ENCODE measurements at regions not wholly inside any gene's neighbourhood (a gene's known extent, or its start where the extent isn't known, plus 50 kb on each side); places are given as distances from the start of the nearest gene placed in this dataset.
"Not testable (repeated sequence)": the region's sequence is repeated elsewhere in the genome, so short reads cannot be mapped to it uniquely, and the experiment has no call there.

DNA sequence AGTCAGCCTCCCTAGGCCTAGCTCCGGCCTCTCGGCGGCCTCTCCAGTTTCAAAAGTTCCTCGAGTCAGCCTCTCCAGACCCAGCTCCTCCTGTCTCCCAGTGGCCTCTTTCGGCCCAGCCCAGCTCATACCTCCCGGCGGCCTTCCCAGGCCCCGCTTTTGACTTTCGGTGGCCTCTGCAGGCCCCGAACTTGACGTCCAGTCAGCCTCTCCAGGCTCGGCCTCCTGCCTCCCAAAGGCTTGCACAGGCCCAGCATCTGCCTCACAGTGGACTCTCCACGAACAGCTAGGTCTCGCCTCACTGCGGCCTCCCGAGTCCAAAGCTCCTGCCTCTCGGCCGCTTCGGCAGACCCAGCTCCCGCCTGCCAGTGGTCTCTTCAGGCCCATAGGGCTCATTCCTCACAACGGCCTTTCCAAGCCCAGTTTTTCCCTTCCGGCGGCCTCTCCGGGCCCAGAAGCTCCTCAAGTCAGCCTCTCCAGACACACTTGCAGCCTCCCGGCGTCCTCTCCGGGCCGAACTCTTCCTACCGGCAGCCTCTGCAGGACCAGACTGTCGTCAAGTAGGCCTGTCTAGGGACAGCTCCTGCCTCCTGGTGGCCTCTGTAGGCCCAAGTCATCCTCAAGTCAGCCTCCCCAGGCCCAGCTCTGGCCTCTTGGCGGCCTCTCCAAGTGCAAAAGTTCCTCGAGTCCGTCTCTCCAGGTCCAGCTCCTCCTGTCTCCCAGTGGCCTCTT is 249.9 kb upstream of the ZNF722 start:
- POLR2A ChIA-PET; H3K27me3 ChIP-seq (replicated peaks in 2 of 5; ENCODE audit: control insufficient read depth in 4 of 5, insufficient read depth in 5 of 5, low read length in 4 of 5); CTCF ChIA-PET; H3K27ac ChIP-seq (ENCODE audit: insufficient read depth in 1 of 2, low read depth in 1 of 2, low read length in 2 of 2, poor library complexity in 1 of 2, severe bottlenecking in 2 of 2); H3K4me3 ChIP-seq (ENCODE audit: control insufficient read depth in 1 of 7, extremely low read depth in 1 of 7, insufficient read depth in 4 of 7, low read depth in 2 of 7, low read length in 6 of 7); H3K9me3 ChIP-seq (ENCODE audit: control extremely low read depth in 1 of 5, control insufficient read depth in 4 of 5, insufficient read depth in 2 of 5, low read depth in 1 of 5, low read length in 4 of 5); H3K36me3 ChIP-seq (ENCODE audit: control insufficient read depth in 4 of 4, insufficient read depth in 4 of 4, low read length in 3 of 4); H3K4me1 ChIP-seq (ENCODE audit: control extremely low read depth in 1 of 4, control insufficient read depth in 4 of 4, insufficient read depth in 4 of 4, low read length in 3 of 4); DNase-seq: not testable (repeated sequence)
- 88% methylated on average over 24 of the region's 33 CpGs for WGBS (ENCODE audit: insufficient coverage)

DNA sequence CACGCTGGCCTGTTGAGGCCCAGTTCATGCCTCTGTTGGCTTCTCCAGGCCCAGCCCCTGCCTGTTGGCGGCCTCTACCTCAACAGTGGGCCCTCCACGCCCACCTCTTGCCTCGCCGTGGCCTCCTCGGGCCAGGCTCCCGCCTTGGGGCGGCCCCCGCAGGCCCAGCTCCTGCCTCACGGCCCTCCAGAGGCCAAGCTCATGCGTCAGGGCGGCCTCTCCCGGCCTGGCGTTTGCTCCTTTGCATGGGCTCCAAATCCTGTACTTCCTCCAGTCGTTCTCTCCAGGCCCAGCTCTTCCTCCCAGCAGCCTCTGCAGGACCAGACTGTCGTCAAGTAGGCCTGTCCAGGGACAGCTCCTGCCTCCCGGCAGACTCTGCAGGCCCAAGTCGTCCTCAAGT is 246.2 kb upstream of the ZNF722 start:
- CTCF ChIA-PET; H3K9me3 ChIP-seq (ENCODE audit: control extremely low read depth in 1 of 5, control insufficient read depth in 4 of 5, insufficient read depth in 2 of 5, low read depth in 1 of 5, low read length in 4 of 5); H3K4me3 ChIP-seq (ENCODE audit: control insufficient read depth in 1 of 7, extremely low read depth in 1 of 7, insufficient read depth in 4 of 7, low read depth in 2 of 7, low read length in 6 of 7); POLR2A ChIA-PET; H3K4me1 ChIP-seq (ENCODE audit: control extremely low read depth in 1 of 4, control insufficient read depth in 4 of 4, insufficient read depth in 4 of 4, low read length in 3 of 4); H3K36me3 ChIP-seq (ENCODE audit: control insufficient read depth in 4 of 4, insufficient read depth in 4 of 4, low read length in 3 of 4); DNase-seq; H3K27ac ChIP-seq (ENCODE audit: insufficient read depth in 1 of 2, low read depth in 1 of 2, low read length in 2 of 2, poor library complexity in 1 of 2, severe bottlenecking in 2 of 2); H3K27me3 ChIP-seq (replicated peaks in 2 of 5; ENCODE audit: control insufficient read depth in 4 of 5, insufficient read depth in 5 of 5, low read length in 4 of 5): not testable (repeated sequence)
- WGBS (ENCODE audit: insufficient coverage), result no CpG with 5 or more reads among the region's 18 CpGs

DNA sequence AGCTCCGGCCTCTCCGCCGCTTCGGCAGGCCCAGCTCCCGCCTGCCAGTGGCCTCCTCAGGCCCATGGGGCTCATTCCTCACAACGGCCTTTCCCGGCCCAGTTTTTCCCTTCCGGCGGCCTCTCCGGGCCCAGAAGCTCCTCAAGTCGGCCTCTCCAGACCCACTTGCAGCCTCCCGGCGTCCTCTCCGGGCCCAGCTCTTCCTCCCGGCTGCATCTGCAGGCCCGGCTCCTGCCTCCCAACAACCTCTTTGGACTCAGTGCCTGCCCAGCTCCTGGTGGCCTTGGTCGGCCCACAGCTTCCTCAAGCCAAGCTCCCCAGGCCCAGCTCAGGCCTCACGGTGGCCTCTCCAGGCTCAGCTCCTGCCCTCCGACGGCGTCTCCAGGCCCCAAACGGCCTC is 245.5 kb upstream of the ZNF722 start:
- H3K9me3 ChIP-seq (ENCODE audit: control extremely low read depth in 1 of 5, control insufficient read depth in 4 of 5, insufficient read depth in 2 of 5, low read depth in 1 of 5, low read length in 4 of 5); CTCF ChIA-PET; H3K4me3 ChIP-seq (ENCODE audit: control insufficient read depth in 1 of 7, extremely low read depth in 1 of 7, insufficient read depth in 4 of 7, low read depth in 2 of 7, low read length in 6 of 7); H3K4me1 ChIP-seq (ENCODE audit: control extremely low read depth in 1 of 4, control insufficient read depth in 4 of 4, insufficient read depth in 4 of 4, low read length in 3 of 4); POLR2A ChIA-PET; H3K27ac ChIP-seq (ENCODE audit: insufficient read depth in 1 of 2, low read depth in 1 of 2, low read length in 2 of 2, poor library complexity in 1 of 2, severe bottlenecking in 2 of 2); H3K36me3 ChIP-seq (ENCODE audit: control insufficient read depth in 4 of 4, insufficient read depth in 4 of 4, low read length in 3 of 4); DNase-seq; H3K27me3 ChIP-seq (replicated peaks in 2 of 5; ENCODE audit: control insufficient read depth in 4 of 5, insufficient read depth in 5 of 5, low read length in 4 of 5): not testable (repeated sequence)
- WGBS (ENCODE audit: insufficient coverage), result no CpG with 5 or more reads among the region's 22 CpGs

DNA sequence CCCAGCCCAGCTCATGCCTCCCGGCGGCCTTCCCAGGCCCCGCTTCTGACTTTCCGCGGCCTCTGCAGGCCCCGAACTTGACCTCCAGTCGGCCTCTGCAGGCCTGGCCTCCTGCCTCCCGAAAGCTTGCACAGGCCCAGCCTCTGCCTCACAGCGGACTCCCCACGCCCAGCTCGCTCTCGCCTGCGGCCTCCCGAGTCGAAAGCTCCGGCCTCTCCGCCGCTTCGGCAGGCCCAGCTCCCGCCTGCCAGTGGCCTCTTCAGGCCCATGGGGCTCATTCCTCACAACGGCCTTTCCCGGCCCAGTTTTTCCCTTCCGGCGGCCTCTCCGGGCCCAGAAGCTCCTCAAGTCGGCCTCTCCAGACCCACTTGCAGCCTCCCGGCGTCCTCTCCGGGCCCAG is 238.4 kb upstream of the ZNF722 start:
- H3K36me3 ChIP-seq (ENCODE audit: control insufficient read depth in 4 of 4, insufficient read depth in 4 of 4, low read length in 3 of 4); DNase-seq; H3K27me3 ChIP-seq (replicated peaks in 2 of 5; ENCODE audit: control insufficient read depth in 4 of 5, insufficient read depth in 5 of 5, low read length in 4 of 5); H3K9me3 ChIP-seq (ENCODE audit: control extremely low read depth in 1 of 5, control insufficient read depth in 4 of 5, insufficient read depth in 2 of 5, low read depth in 1 of 5, low read length in 4 of 5); CTCF ChIA-PET; H3K4me1 ChIP-seq (ENCODE audit: control extremely low read depth in 1 of 4, control insufficient read depth in 4 of 4, insufficient read depth in 4 of 4, low read length in 3 of 4); H3K27ac ChIP-seq (ENCODE audit: insufficient read depth in 1 of 2, low read depth in 1 of 2, low read length in 2 of 2, poor library complexity in 1 of 2, severe bottlenecking in 2 of 2); POLR2A ChIA-PET; H3K4me3 ChIP-seq (ENCODE audit: control insufficient read depth in 1 of 7, extremely low read depth in 1 of 7, insufficient read depth in 4 of 7, low read depth in 2 of 7, low read length in 6 of 7): not testable (repeated sequence)
- no CpG with 5 or more reads among the region's 29 CpGs for whole genome bisulfite sequencing (ENCODE audit: insufficient coverage)

DNA sequence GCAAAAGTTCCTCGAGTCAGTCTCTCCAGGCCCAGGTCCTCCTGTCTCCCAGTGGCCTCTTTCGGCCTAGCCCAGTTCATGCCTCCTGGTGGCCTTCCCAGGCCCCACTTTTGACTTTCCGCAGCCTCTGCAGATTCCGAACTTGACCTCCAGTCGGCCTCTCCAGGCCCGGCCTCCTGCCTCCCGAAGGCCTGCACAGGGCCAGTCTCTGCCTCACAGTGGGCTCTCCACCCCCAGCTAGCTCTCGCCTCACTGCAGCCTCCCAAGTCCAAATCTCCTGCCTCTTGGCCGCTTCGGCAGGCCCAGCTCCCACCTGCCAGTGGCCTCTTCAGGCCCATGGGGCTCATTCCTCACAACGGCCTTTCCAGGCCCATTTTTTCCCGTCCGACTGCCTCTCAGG is 233.1 kb upstream of the ZNF722 start:
- POLR2A ChIA-PET; CTCF ChIA-PET; H3K4me1 ChIP-seq (ENCODE audit: control extremely low read depth in 1 of 4, control insufficient read depth in 4 of 4, insufficient read depth in 4 of 4, low read length in 3 of 4); H3K4me3 ChIP-seq (ENCODE audit: control insufficient read depth in 1 of 7, extremely low read depth in 1 of 7, insufficient read depth in 4 of 7, low read depth in 2 of 7, low read length in 6 of 7); H3K36me3 ChIP-seq (ENCODE audit: control insufficient read depth in 4 of 4, insufficient read depth in 4 of 4, low read length in 3 of 4); DNase-seq; H3K27ac ChIP-seq (ENCODE audit: insufficient read depth in 1 of 2, low read depth in 1 of 2, low read length in 2 of 2, poor library complexity in 1 of 2, severe bottlenecking in 2 of 2); H3K27me3 ChIP-seq (replicated peaks in 2 of 5; ENCODE audit: control insufficient read depth in 4 of 5, insufficient read depth in 5 of 5, low read length in 4 of 5): not testable (repeated sequence)
- peaks cover 0 to 12% (median 0%) of the 10 kb centered on the region in 5 experiments for H3K9me3 ChIP-seq (ENCODE audit: control extremely low read depth in 1 of 5, control insufficient read depth in 4 of 5, insufficient read depth in 2 of 5, low read depth in 1 of 5, low read length in 4 of 5)
- 95% methylated on average over 10 of the region's 13 CpGs for WGBS (ENCODE audit: insufficient coverage)

DNA sequence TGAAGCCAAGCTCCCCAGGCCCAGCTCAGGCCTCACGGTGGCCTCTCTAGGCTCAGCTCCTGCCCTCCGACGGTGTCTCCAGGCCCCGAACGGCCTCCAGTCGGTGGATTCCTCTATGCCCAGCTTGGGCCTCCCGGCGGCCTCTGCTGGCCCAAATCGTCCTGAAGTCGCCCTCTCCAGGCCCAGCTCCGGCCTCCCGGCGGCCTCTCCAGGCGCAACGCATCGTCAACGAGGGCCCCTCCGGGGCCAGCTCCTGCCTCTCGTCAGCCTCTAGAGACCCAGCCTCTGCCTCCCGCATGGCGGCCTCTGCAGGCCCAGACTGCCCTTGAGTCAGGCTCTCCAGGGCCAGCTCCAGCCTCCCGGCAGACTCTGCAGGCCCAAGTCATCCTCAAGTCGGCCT is 232.5 kb upstream of the ZNF722 start:
- H3K36me3 ChIP-seq (ENCODE audit: control insufficient read depth in 4 of 4, insufficient read depth in 4 of 4, low read length in 3 of 4); DNase-seq; H3K27me3 ChIP-seq (replicated peaks in 2 of 5; ENCODE audit: control insufficient read depth in 4 of 5, insufficient read depth in 5 of 5, low read length in 4 of 5); POLR2A ChIA-PET; H3K4me1 ChIP-seq (ENCODE audit: control extremely low read depth in 1 of 4, control insufficient read depth in 4 of 4, insufficient read depth in 4 of 4, low read length in 3 of 4); H3K4me3 ChIP-seq (ENCODE audit: control insufficient read depth in 1 of 7, extremely low read depth in 1 of 7, insufficient read depth in 4 of 7, low read depth in 2 of 7, low read length in 6 of 7); CTCF ChIA-PET; H3K27ac ChIP-seq (ENCODE audit: insufficient read depth in 1 of 2, low read depth in 1 of 2, low read length in 2 of 2, poor library complexity in 1 of 2, severe bottlenecking in 2 of 2): not testable (repeated sequence)
- WGBS (ENCODE audit: insufficient coverage), result 93% methylated on average over 9 of the region's 23 CpGs
- peaks cover 0 to 12% (median 0%) of the 10 kb centered on the region in 5 experiments for H3K9me3 ChIP-seq (ENCODE audit: control extremely low read depth in 1 of 5, control insufficient read depth in 4 of 5, insufficient read depth in 2 of 5, low read depth in 1 of 5, low read length in 4 of 5)

DNA sequence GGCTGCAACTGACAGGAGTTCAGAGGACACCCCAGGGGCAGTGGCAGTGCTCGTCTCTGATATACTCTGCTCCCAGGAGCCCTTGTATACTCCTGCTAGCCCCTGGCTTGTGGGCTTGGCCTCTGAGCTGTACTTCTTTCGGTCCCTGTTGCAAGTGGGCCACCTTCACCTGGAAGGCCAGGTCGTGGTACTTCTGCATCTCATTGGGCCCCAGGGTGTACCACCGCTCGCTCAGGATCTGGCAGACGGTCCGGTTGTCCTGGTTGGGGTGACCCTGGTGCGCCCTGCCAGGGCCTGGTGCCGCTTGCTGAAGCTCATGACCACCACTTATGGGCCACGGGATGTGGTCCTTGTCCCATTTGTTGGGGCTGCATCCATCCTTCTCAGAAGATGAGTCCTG is 228.5 kb upstream of the ZNF722 start:
- CTCF ChIA-PET, DNase-seq: not testable (repeated sequence)
- WGBS (ENCODE audit: insufficient coverage), result 71% methylated on average over 10 of the region's 10 CpGs

More for the DNA sequence above, 228.5 kb upstream of the ZNF722 start:
- peaks cover 0 to 12% (median 0%) of the 10 kb centered on the region in 5 experiments for H3K9me3 ChIP-seq (ENCODE audit: control extremely low read depth in 1 of 5, control insufficient read depth in 4 of 5, insufficient read depth in 2 of 5, low read depth in 1 of 5, low read length in 4 of 5)
- H3K27ac ChIP-seq (ENCODE audit: insufficient read depth in 1 of 2, low read depth in 1 of 2, low read length in 2 of 2, poor library complexity in 1 of 2, severe bottlenecking in 2 of 2); H3K4me1 ChIP-seq (ENCODE audit: control extremely low read depth in 1 of 4, control insufficient read depth in 4 of 4, insufficient read depth in 4 of 4, low read length in 3 of 4); H3K4me3 ChIP-seq (ENCODE audit: control insufficient read depth in 1 of 7, extremely low read depth in 1 of 7, insufficient read depth in 4 of 7, low read depth in 2 of 7, low read length in 6 of 7); H3K36me3 ChIP-seq (ENCODE audit: control insufficient read depth in 4 of 4, insufficient read depth in 4 of 4, low read length in 3 of 4); H3K27me3 ChIP-seq (replicated peaks in 2 of 5; ENCODE audit: control insufficient read depth in 4 of 5, insufficient read depth in 5 of 5, low read length in 4 of 5); POLR2A ChIA-PET: not testable (repeated sequence)
